Urinary bladder (tissue), 3 donors: ENCODE measurements at regions not wholly inside any gene's neighbourhood (a gene's known extent, or its start where the extent isn't known, plus 50 kb on each side); places are given as distances from the start of the nearest gene placed in this dataset.
"Not testable (repeated sequence)": the region's sequence is repeated elsewhere in the genome, so short reads cannot be mapped to it uniquely, and the experiment has no call there.

Source experiments
- DNase-seq: peaks from one replicate; pipeline ENCODE4 v3.0.0-alpha.2; 2015; ENCODE audit errors: extremely low spot score
- H3K27ac ChIP-seq: one replicate; pipeline ENCODE4 v1.5.1; 2013; ENCODE audit warnings: low read depth, mild to moderate bottlenecking, moderate library complexity
- H3K36me3 ChIP-seq: one replicate; pipeline ENCODE4 v1.6.1; 2013; ENCODE audit warnings: mild to moderate bottlenecking, moderate library complexity; ENCODE audit not compliant: insufficient read depth
- H3K4me1 ChIP-seq: one replicate; pipeline ENCODE4 v1.6.1; 2013; ENCODE audit warnings: mild to moderate bottlenecking, moderate library complexity; ENCODE audit not compliant: insufficient read depth
- H3K4me3 ChIP-seq: one replicate; pipeline ENCODE4 v1.5.1; 2013; ENCODE audit warnings: low read depth, low read length
- WGBS: extraction: QIAGEN DNeasy Blood & Tissue Kit; methylation state at CpG from one replicate; pipeline ENCODE4 v1.1.7; 2013; 5-methylcytosine and 5-hydroxymethylcytosine counted together
- donor health status: healthy with polysubstance abuse.
- donor health status: healthy.

- no peak overlapping the region for H3K4me3 ChIP-seq
- no peaks in the 10 kb centered on the region for H3K4me1 ChIP-seq
- no peak for DNase-seq
- no peaks in the 10 kb centered on the region for H3K36me3 ChIP-seq
- whole genome bisulfite sequencing: 74% methylated on average over 4 of the region's 4 CpGs
- H3K27ac ChIP-seq: no peak overlapping the region
Measured at GRCh38 chr6:82525775-82526495, 162.3 kb downstream of the TPBG start.

GRCh38 chr6:82529960-82530460 lies 166.4 kb downstream of the TPBG start:
- not testable (repeated sequence) for H3K27ac ChIP-seq, H3K36me3 ChIP-seq, H3K4me1 ChIP-seq, DNase-seq, H3K4me3 ChIP-seq
- WGBS: 94% methylated on average over 2 of the region's 2 CpGs

- Histone ChIP-seq H3K4me1 (no peaks in the 10 kb centered on the region), H3K27ac (no peak overlapping the region), H3K36me3 (no peaks in the 10 kb centered on the region), H3K4me3 (no peak overlapping the region)
- WGBS: 78% methylated on average over 2 of the region's 2 CpGs
- DNase-seq: no peak
Measured at GRCh38 chr6:82534876-82535275, 171.3 kb downstream of the TPBG start.

- not testable (repeated sequence) for H3K27ac ChIP-seq, H3K36me3 ChIP-seq, DNase-seq, H3K4me1 ChIP-seq, H3K4me3 ChIP-seq
- WGBS: 95% methylated on average over 2 of the region's 2 CpGs
Measured at GRCh38 chr6:82549480-82549879, 185.9 kb downstream of the TPBG start.

GRCh38 chr6:82551311-82551710 lies 187.7 kb downstream of the TPBG start:
- H3K4me3 ChIP-seq, H3K36me3 ChIP-seq, H3K27ac ChIP-seq, H3K4me1 ChIP-seq, DNase-seq: not testable (repeated sequence)
- WGBS: 76% methylated on average over 2 of the region's 2 CpGs

- WGBS: 88% methylated on average over 7 of the region's 7 CpGs
- Histone ChIP-seq H3K27ac (no peak overlapping the region), H3K4me3 (no peak overlapping the region), H3K4me1 (no peaks in the 10 kb centered on the region), H3K36me3 (no peaks in the 10 kb centered on the region)
- no peak for DNase-seq
Measured at GRCh38 chr6:82551831-82552230, 188.2 kb downstream of the TPBG start.

GRCh38 chr6:82553863-82554531 lies 190.4 kb downstream of the TPBG start:
- DNase-seq: no peak
- H3K27ac ChIP-seq: no peak overlapping the region
- no peak overlapping the region for H3K4me3 ChIP-seq
- no peaks in the 10 kb centered on the region for H3K36me3 ChIP-seq
- WGBS: 52% methylated on average over 2 of the region's 2 CpGs
- no peaks in the 10 kb centered on the region for H3K4me1 ChIP-seq

GRCh38 chr6:82554666-82555065 lies 191.0 kb downstream of the TPBG start:
- 93% methylated on average over 1 of the region's 1 CpG for WGBS
- Histone ChIP-seq H3K27ac (no peak overlapping the region), H3K4me1 (no peaks in the 10 kb centered on the region), H3K4me3 (no peak overlapping the region), H3K36me3 (no peaks in the 10 kb centered on the region)
- DNase-seq: no peak

GRCh38 chr6:82555801-82556200 lies 192.2 kb downstream of the TPBG start:
- Histone ChIP-seq H3K27ac (no peak overlapping the region), H3K4me1 (no peaks in the 10 kb centered on the region), H3K4me3 (no peak overlapping the region), H3K36me3 (no peaks in the 10 kb centered on the region)
- DNase-seq: no peak
- 84% methylated on average over 1 of the region's 1 CpG for WGBS

- not testable (repeated sequence) for H3K27ac ChIP-seq, H3K36me3 ChIP-seq, H3K4me1 ChIP-seq, DNase-seq, H3K4me3 ChIP-seq
- WGBS: 84% methylated on average over 20 of the region's 20 CpGs
Measured at GRCh38 chr6:82558531-82558930, 194.9 kb downstream of the TPBG start.

- DNase-seq: no peak
- 54% methylated on average over 1 of the region's 1 CpG for WGBS
- Histone ChIP-seq H3K36me3 (no peaks in the 10 kb centered on the region), H3K4me1 (no peaks in the 10 kb centered on the region), H3K27ac (no peak overlapping the region), H3K4me3 (no peak overlapping the region)
Measured at GRCh38 chr6:82567621-82568020, 204.0 kb downstream of the TPBG start.

- 82% methylated on average over 6 of the region's 6 CpGs for WGBS
- DNase-seq: no peak
- Histone ChIP-seq H3K27ac (no peak overlapping the region), H3K4me3 (no peak overlapping the region), H3K36me3 (no peaks in the 10 kb centered on the region), H3K4me1 (no peaks in the 10 kb centered on the region)
Measured at GRCh38 chr6:82568290-82568993, 204.8 kb downstream of the TPBG start.

GRCh38 chr6:82569022-82569421 lies 205.4 kb downstream of the TPBG start:
- Histone ChIP-seq H3K27ac (no peak overlapping the region), H3K4me1 (no peaks in the 10 kb centered on the region), H3K4me3 (no peak overlapping the region), H3K36me3 (no peaks in the 10 kb centered on the region)
- no peak for DNase-seq
- 88% methylated on average over 1 of the region's 1 CpG for WGBS

- WGBS: 71% methylated on average over 3 of the region's 3 CpGs
- Histone ChIP-seq H3K4me3 (no peak overlapping the region), H3K36me3 (no peaks in the 10 kb centered on the region), H3K27ac (no peak overlapping the region), H3K4me1 (no peaks in the 10 kb centered on the region)
- no peak for DNase-seq
Measured at GRCh38 chr6:82570083-82570482, 206.5 kb downstream of the TPBG start.
